Caco-2 (cell line): ENCODE measurements at regions not wholly inside any gene's neighbourhood (a gene's known extent, or its start where the extent isn't known, plus 50 kb on each side); places are given as distances from the start of the nearest gene placed in this dataset.

ENCODE experiments used
- BruUV-seq: library from RNA; stranded (reverse); fragments of 400-500 nt; replicated peaks from 2 replicates; lab custom pipeline; 2021; lab: Mats Ljungman, UMichigan
- CTCF ChIA-PET: fragments of 300-600 bp; sonication (Branson Sonifier 250); formaldehyde crosslinking; loops from one replicate; lab custom pipeline; 2022; ENCODE audit warnings: antibody characterized with exemption; lab: Charles Lee
- POLR2A ChIA-PET: fragments of 300-600 bp; sonication (Branson Sonifier 250); formaldehyde crosslinking; loops from one replicate; lab custom pipeline; 2022; ENCODE audit warnings: antibody characterized with exemption; lab: Charles Lee
- DNase-seq, 2 experiments: peaks; one replicate each; pipeline versions ENCODE4 v3.0.0 to v3.0.0-alpha.2; 2020 to 2022
- H3K27me3 ChIP-seq: replicated peaks from 2 replicates; pipeline ENCODE4 v1.6.0; 2011; ENCODE audit warnings: low read length; ENCODE audit not compliant: control insufficient read depth, insufficient read depth
- H3K36me3 ChIP-seq: 2 replicates; pipeline ENCODE4 v1.5.1; 2011; ENCODE audit warnings: low read length; ENCODE audit not compliant: control insufficient read depth, insufficient read depth
- H3K4me1 ChIP-seq: fragments of 250-450 bp; sonication (Bioruptor Pico); 2 replicates; pipeline ENCODE4 v1.5.1; 2020; ENCODE audit warnings: mild to moderate bottlenecking
- H3K4me3 ChIP-seq: 2 replicates; pipeline ENCODE4 v1.5.1; 2011; ENCODE audit warnings: low read depth, mild to moderate bottlenecking, control low read depth, low read length
- H3K9me3 ChIP-seq: fragments of 250-450 bp; sonication (Bioruptor Pico); 2 replicates; pipeline ENCODE4 v1.5.1; 2020; ENCODE audit warnings: mild to moderate bottlenecking, moderate library complexity
- H3K27ac Mint-ChIP-seq: one replicate; pipeline ENCODE4 v1.8.0; 2022; ENCODE audit warnings: mixed read lengths; ENCODE audit not compliant: unreplicated experiment
- H3K27me3 Mint-ChIP-seq: one replicate; pipeline ENCODE4 v1.8.0; 2022; ENCODE audit warnings: mixed read lengths; ENCODE audit not compliant: insufficient read depth, unreplicated experiment
- H3K36me3 Mint-ChIP-seq: one replicate; pipeline ENCODE4 v1.8.0; 2022; ENCODE audit warnings: mild to moderate bottlenecking, mixed read lengths; ENCODE audit not compliant: insufficient read depth, unreplicated experiment
- H3K4me1 Mint-ChIP-seq: one replicate; pipeline ENCODE4 v1.8.0; 2022; ENCODE audit warnings: low read depth, mixed read lengths; ENCODE audit not compliant: unreplicated experiment
- H3K4me3 Mint-ChIP-seq: one replicate; pipeline ENCODE4 v1.8.0; 2022; ENCODE audit warnings: mild to moderate bottlenecking, moderate library complexity, mixed read lengths; ENCODE audit not compliant: unreplicated experiment
- H3K9me3 Mint-ChIP-seq: one replicate; pipeline ENCODE4 v1.8.0; 2022; ENCODE audit warnings: mixed read lengths; ENCODE audit not compliant: unreplicated experiment
- CTCF ChIP-seq, 2 experiments: fragments of 200-600 bp in 1 of 2; IDR thresholded peaks; 1 replicate in 1 of 2; 2 replicates in 1 of 2; pipeline versions ENCODE4 v1.5.1 to v1.8.0; 2011 to 2022; ENCODE audit warnings: antibody characterized with exemption in 1 of 2, control low read depth in 1 of 2, inconsistent platforms in 1 of 2, low read depth in 1 of 2, low read length in 1 of 2, mild to moderate bottlenecking in 1 of 2, moderate library complexity in 1 of 2; ENCODE audit not compliant: insufficient read depth in 1 of 2, severe bottlenecking in 1 of 2, unreplicated experiment in 1 of 2
- intact Hi-C: fragments of 100-400 bp; cut with micrococcal nuclease; formaldehyde crosslinking; loops from one replicate; pipeline ENCODE4 v1.10.0; 2022; ENCODE audit not compliant: unreplicated experiment

- no TSS peak for BruUV-seq
- CTCF ChIA-PET, result no interaction called here
- Mint-ChIP-seq H3K4me1 (no peaks in the 10 kb centered on the region), H3K27ac (no peak overlapping the region), H3K4me3 (no peak overlapping the region), H3K9me3 (peaks cover 9% of the 10 kb centered on the region), H3K27me3 (no peaks in the 10 kb centered on the region), H3K36me3 (no peaks in the 10 kb centered on the region)
- TF ChIP-seq CTCF (IDR thresholded peaks at IDR 0.05; ENCODE audit: insufficient read depth in 1 of 2, low read depth in 1 of 2, low read length in 1 of 2, severe bottlenecking in 1 of 2, unreplicated experiment in 1 of 2), result no peak
- H3K4me3 ChIP-seq, result no peak overlapping the region
- no peaks in the 10 kb centered on the region for H3K9me3 ChIP-seq
- H3K27me3 ChIP-seq, result no peaks in the 10 kb centered on the region
- intact Hi-C loops, result no loop called here
- peaks cover 22% of the 10 kb centered on the region for H3K4me1 ChIP-seq
- POLR2A ChIA-PET, result no interaction called here
- H3K36me3 ChIP-seq, result no peaks in the 10 kb centered on the region
- no peak for DNase-seq
These were observed 274.4 kb downstream of the PLPP3 start for GRCh38 chr1:56304975-56305374.

- no peak for DNase-seq
- peaks cover 34% of the 10 kb centered on the region for H3K4me1 ChIP-seq
- ChIA-PET POLR2A (no interaction called here), CTCF (no interaction called here)
- no peaks in the 10 kb centered on the region for H3K36me3 Mint-ChIP-seq
- BruUV-seq, result no TSS peak
- H3K4me1 Mint-ChIP-seq, result peaks cover 7% of the 10 kb centered on the region
- no peaks in the 10 kb centered on the region for H3K36me3 ChIP-seq
- no peak overlapping the region for H3K4me3 ChIP-seq
- TF ChIP-seq CTCF (IDR thresholded peaks at IDR 0.05; ENCODE audit: insufficient read depth in 1 of 2, low read depth in 1 of 2, low read length in 1 of 2, severe bottlenecking in 1 of 2, unreplicated experiment in 1 of 2), result no peak
- H3K9me3 Mint-ChIP-seq, result peaks cover 9% of the 10 kb centered on the region
- no peaks in the 10 kb centered on the region for H3K27me3 Mint-ChIP-seq
- no peak overlapping the region for H3K27ac Mint-ChIP-seq
- intact Hi-C loops, result no loop called here
- H3K9me3 ChIP-seq, result no peaks in the 10 kb centered on the region
- H3K4me3 Mint-ChIP-seq, result no peak overlapping the region
- H3K27me3 ChIP-seq, result no peaks in the 10 kb centered on the region
These were observed 275.6 kb downstream of the PLPP3 start for GRCh38 chr1:56303805-56304204.

- no peaks in the 10 kb centered on the region for H3K9me3 ChIP-seq
- ChIA-PET POLR2A (no interaction called here), CTCF (interaction anchor here (0.6 kb wide), 1 partner anchor 275 kb away, joined by 3 read pairs; no protein-coding TSS in a partner anchor)
- intact Hi-C loops, result no loop called here
- no peaks in the 10 kb centered on the region for H3K36me3 ChIP-seq
- H3K4me3 Mint-ChIP-seq, result no peak overlapping the region
- H3K27me3 Mint-ChIP-seq, result no peaks in the 10 kb centered on the region
- no peak overlapping the region for H3K27ac Mint-ChIP-seq
- no peak overlapping the region for H3K4me3 ChIP-seq
- no peak for DNase-seq
- H3K36me3 Mint-ChIP-seq, result no peaks in the 10 kb centered on the region
- H3K4me1 ChIP-seq, result peaks cover 42% of the 10 kb centered on the region
- no peaks in the 10 kb centered on the region for H3K27me3 ChIP-seq
- peaks cover 9% of the 10 kb centered on the region for H3K9me3 Mint-ChIP-seq
- no TSS peak for BruUV-seq
- TF ChIP-seq CTCF (IDR thresholded peaks at IDR 0.05; ENCODE audit: insufficient read depth in 1 of 2, low read depth in 1 of 2, low read length in 1 of 2, severe bottlenecking in 1 of 2, unreplicated experiment in 1 of 2), result no peak
- peaks cover 7% of the 10 kb centered on the region for H3K4me1 Mint-ChIP-seq
These were observed 276.5 kb downstream of the PLPP3 start for GRCh38 chr1:56302878-56303277.
